ENCODE measurements at regions not wholly inside any gene's neighbourhood (a gene's known extent, or its start where the extent isn't known, plus 50 kb on each side); places are given as distances from the start of the nearest gene placed in this dataset.

GRCh38 chrX:137234651-137235402 is 201.0 kb upstream of the GPR101 start:
- intact Hi-C loops (cut with micrococcal nuclease; ENCODE audit: unreplicated experiment) = no loop called here
- CTCF ChIA-PET = no interaction called here
- no peaks in the 10 kb centered on the region for H3K9me3 ChIP-seq (ENCODE audit: low read depth, low read length, poor library complexity, severe bottlenecking)
- H3K36me3 ChIP-seq (ENCODE audit: insufficient read depth, low read length, poor library complexity, severe bottlenecking) = no peaks in the 10 kb centered on the region
- no peak overlapping the region for H3K4me3 ChIP-seq (ENCODE audit: low read depth, low read length, poor library complexity, severe bottlenecking)
- DNase-seq (ENCODE audit: low spot score) = peak; percentile 35
- TF ChIP-seq EZH2 (IDR thresholded peaks at IDR 0.05; ENCODE audit: borderline replicate concordance, low read depth, low read length, poor library complexity, severe bottlenecking) (no peak), CTCF (conservative IDR thresholded peaks at IDR 0.05; ENCODE audit: low read depth, low read length) (no peak)
- POLR2A ChIA-PET (ENCODE audit: low non-redundant PET) = no interaction called here
- no TSS peak for BruUV-seq (replicated peaks)
- H3K27ac ChIP-seq (ENCODE audit: low read depth, low read length, poor library complexity, severe bottlenecking) = no peak overlapping the region
- H3K27me3 ChIP-seq (replicated peaks; ENCODE audit: insufficient read depth, low read depth, low read length, poor library complexity) = peaks cover 4% of the 10 kb centered on the region
- no peaks in the 10 kb centered on the region for H3K4me1 ChIP-seq (ENCODE audit: insufficient read depth, low read length, poor library complexity, severe bottlenecking)

- intact Hi-C loops (cut with micrococcal nuclease; ENCODE audit: unreplicated experiment) = no loop called here
- CTCF ChIA-PET = no interaction called here
- BruUV-seq (replicated peaks) = no TSS peak
- H3K4me3 ChIP-seq (ENCODE audit: low read depth, low read length, poor library complexity, severe bottlenecking) = no peak overlapping the region
- peaks cover 4% of the 10 kb centered on the region for H3K27me3 ChIP-seq (replicated peaks; ENCODE audit: insufficient read depth, low read depth, low read length, poor library complexity)
- POLR2A ChIA-PET (ENCODE audit: low non-redundant PET) = no interaction called here
- TF ChIP-seq CTCF (conservative IDR thresholded peaks at IDR 0.05; ENCODE audit: low read depth, low read length) (no peak), EZH2 (IDR thresholded peaks at IDR 0.05; ENCODE audit: borderline replicate concordance, low read depth, low read length, poor library complexity, severe bottlenecking) (no peak)
- H3K27ac ChIP-seq (ENCODE audit: low read depth, low read length, poor library complexity, severe bottlenecking) = no peak overlapping the region
- DNase-seq (ENCODE audit: low spot score) = no peak
- H3K4me1 ChIP-seq (ENCODE audit: insufficient read depth, low read length, poor library complexity, severe bottlenecking) = no peaks in the 10 kb centered on the region
- no peaks in the 10 kb centered on the region for H3K36me3 ChIP-seq (ENCODE audit: insufficient read depth, low read length, poor library complexity, severe bottlenecking)
- no peaks in the 10 kb centered on the region for H3K9me3 ChIP-seq (ENCODE audit: low read depth, low read length, poor library complexity, severe bottlenecking)
Measured at GRCh38 chrX:137233478-137233877, 199.7 kb upstream of the GPR101 start.

- no peak for DNase-seq (ENCODE audit: low spot score)
- POLR2A ChIA-PET (ENCODE audit: low non-redundant PET) = no interaction called here
- H3K36me3 ChIP-seq (ENCODE audit: insufficient read depth, low read length, poor library complexity, severe bottlenecking) = no peaks in the 10 kb centered on the region
- intact Hi-C loops (cut with micrococcal nuclease; ENCODE audit: unreplicated experiment) = no loop called here
- TF ChIP-seq CTCF (conservative IDR thresholded peaks at IDR 0.05; ENCODE audit: low read depth, low read length) = no peak
- TF ChIP-seq EZH2 (IDR thresholded peaks at IDR 0.05; ENCODE audit: borderline replicate concordance, low read depth, low read length, poor library complexity, severe bottlenecking) = no peak
- peaks cover 4% of the 10 kb centered on the region for H3K27me3 ChIP-seq (replicated peaks; ENCODE audit: insufficient read depth, low read depth, low read length, poor library complexity)
- H3K9me3 ChIP-seq (ENCODE audit: low read depth, low read length, poor library complexity, severe bottlenecking) = no peaks in the 10 kb centered on the region
- BruUV-seq (replicated peaks) = no TSS peak
- CTCF ChIA-PET = no interaction called here
- H3K4me1 ChIP-seq (ENCODE audit: insufficient read depth, low read length, poor library complexity, severe bottlenecking) = no peaks in the 10 kb centered on the region
- H3K27ac ChIP-seq (ENCODE audit: low read depth, low read length, poor library complexity, severe bottlenecking) = no peak overlapping the region
- H3K4me3 ChIP-seq (ENCODE audit: low read depth, low read length, poor library complexity, severe bottlenecking) = no peak overlapping the region
Measured at GRCh38 chrX:137227151-137227550, 193.4 kb upstream of the GPR101 start.

Data from A673 (cell line).